ENCODE measurements at regions not wholly inside any gene's neighbourhood (a gene's known extent, or its start where the extent isn't known, plus 50 kb on each side); places are given as distances from the start of the nearest gene placed in this dataset.

DNA sequence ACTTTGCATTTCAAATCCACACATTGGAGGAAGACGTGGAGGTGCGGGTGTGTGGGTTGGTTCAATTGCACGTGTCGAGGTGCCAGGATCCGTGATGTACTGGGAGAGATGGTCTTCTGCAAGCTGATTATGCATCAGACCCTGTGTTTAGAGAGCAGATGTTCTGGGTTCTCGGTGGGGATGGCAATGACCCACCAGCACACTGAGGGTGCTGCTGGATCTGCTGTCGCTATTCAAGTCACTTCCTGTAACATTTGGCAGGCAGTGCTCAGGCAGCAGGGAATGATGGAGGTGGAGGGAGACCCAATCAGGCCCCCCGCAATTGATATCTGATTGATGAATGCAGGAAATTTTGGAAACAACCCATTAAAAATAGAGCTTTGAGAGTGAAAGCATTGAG, 830.1 kb upstream of the POU3F3 start:
- no peak for DNase-seq
- H3K4me1 ChIP-seq, result no peaks in the 10 kb centered on the region
- H3K27ac ChIP-seq, result no peak overlapping the region
- H3K4me3 ChIP-seq, result no peak overlapping the region
- TF ChIP-seq, protein P1, sequence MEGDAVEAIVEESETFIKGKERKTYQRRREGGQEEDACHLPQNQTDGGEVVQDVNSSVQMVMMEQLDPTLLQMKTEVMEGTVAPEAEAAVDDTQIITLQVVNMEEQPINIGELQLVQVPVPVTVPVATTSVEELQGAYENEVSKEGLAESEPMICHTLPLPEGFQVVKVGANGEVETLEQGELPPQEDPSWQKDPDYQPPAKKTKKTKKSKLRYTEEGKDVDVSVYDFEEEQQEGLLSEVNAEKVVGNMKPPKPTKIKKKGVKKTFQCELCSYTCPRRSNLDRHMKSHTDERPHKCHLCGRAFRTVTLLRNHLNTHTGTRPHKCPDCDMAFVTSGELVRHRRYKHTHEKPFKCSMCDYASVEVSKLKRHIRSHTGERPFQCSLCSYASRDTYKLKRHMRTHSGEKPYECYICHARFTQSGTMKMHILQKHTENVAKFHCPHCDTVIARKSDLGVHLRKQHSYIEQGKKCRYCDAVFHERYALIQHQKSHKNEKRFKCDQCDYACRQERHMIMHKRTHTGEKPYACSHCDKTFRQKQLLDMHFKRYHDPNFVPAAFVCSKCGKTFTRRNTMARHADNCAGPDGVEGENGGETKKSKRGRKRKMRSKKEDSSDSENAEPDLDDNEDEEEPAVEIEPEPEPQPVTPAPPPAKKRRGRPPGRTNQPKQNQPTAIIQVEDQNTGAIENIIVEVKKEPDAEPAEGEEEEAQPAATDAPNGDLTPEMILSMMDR (IDR thresholded peaks at IDR 0.05), result no peak
- TF ChIP-seq POLR2A (IDR thresholded peaks at IDR 0.05), result no peak
- H3K36me3 ChIP-seq, result no peaks in the 10 kb centered on the region
- H3K27me3 ChIP-seq, result no peaks in the 10 kb centered on the region
- no peaks in the 10 kb centered on the region for H3K9me3 ChIP-seq

GRCh38 chr2:104025295-104025694, 828.6 kb upstream of the POU3F3 start:
- TF ChIP-seq, protein P1 (IDR thresholded peaks at IDR 0.05), result no peak
- no peak for TF ChIP-seq POLR2A (IDR thresholded peaks at IDR 0.05)

DNA sequence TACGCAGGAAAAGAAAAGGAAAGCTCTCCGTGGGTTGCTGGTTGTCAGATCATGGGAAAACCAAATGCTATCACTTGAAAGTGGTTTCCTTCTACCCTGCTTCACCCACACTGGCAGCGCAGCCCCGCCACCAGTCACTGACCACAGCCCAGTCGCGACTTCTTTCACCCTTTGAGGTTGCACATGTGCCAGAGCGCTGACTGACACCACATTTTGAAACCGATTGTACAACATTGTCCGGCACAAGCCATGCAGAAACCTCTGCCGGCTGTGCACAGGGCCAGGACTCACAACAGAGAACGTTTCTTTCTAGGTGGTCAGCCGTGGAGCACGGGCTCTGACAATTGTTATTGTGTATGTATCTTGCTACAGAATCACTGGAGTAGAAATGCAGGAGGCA, 827.2 kb upstream of the POU3F3 start:
- Histone ChIP-seq H3K27me3 (no peaks in the 10 kb centered on the region), H3K4me1 (no peaks in the 10 kb centered on the region)
- TF ChIP-seq POLR2A (IDR thresholded peaks at IDR 0.05), result no peak
- TF ChIP-seq, protein P1 (IDR thresholded peaks at IDR 0.05), result no peak

More at GRCh38 chr2:104025295-104025694, 828.6 kb upstream of the POU3F3 start:
- H3K27ac ChIP-seq, result no peak overlapping the region
- H3K27me3 ChIP-seq, result no peaks in the 10 kb centered on the region
- no peak for DNase-seq
- H3K36me3 ChIP-seq, result no peaks in the 10 kb centered on the region
- no peak overlapping the region for H3K4me3 ChIP-seq
- no peaks in the 10 kb centered on the region for H3K9me3 ChIP-seq
- H3K4me1 ChIP-seq, result no peaks in the 10 kb centered on the region

GRCh38 chr2:104027321-104027720, 826.6 kb upstream of the POU3F3 start:
- no peak for TF ChIP-seq POLR2A (IDR thresholded peaks at IDR 0.05)
- TF ChIP-seq, protein P1 (IDR thresholded peaks at IDR 0.05), result no peak
- Histone ChIP-seq H3K4me1 (no peaks in the 10 kb centered on the region), H3K36me3 (no peaks in the 10 kb centered on the region), H3K9me3 (no peaks in the 10 kb centered on the region), H3K4me3 (no peak overlapping the region), H3K27me3 (no peaks in the 10 kb centered on the region), H3K27ac (no peak overlapping the region)
- DNase-seq, result no peak

More for the DNA sequence above, 827.2 kb upstream of the POU3F3 start:
- Histone ChIP-seq H3K9me3 (no peaks in the 10 kb centered on the region), H3K36me3 (no peaks in the 10 kb centered on the region), H3K4me3 (no peak overlapping the region), H3K27ac (no peak overlapping the region)
- no peak for DNase-seq

GRCh38 chr2:104028061-104028460, 825.9 kb upstream of the POU3F3 start:
- Histone ChIP-seq H3K36me3 (no peaks in the 10 kb centered on the region), H3K4me1 (no peaks in the 10 kb centered on the region), H3K27me3 (no peaks in the 10 kb centered on the region), H3K4me3 (no peak overlapping the region), H3K9me3 (no peaks in the 10 kb centered on the region), H3K27ac (no peak overlapping the region)
- TF ChIP-seq, protein P1 (IDR thresholded peaks at IDR 0.05), result no peak
- DNase-seq, result no peak

DNA sequence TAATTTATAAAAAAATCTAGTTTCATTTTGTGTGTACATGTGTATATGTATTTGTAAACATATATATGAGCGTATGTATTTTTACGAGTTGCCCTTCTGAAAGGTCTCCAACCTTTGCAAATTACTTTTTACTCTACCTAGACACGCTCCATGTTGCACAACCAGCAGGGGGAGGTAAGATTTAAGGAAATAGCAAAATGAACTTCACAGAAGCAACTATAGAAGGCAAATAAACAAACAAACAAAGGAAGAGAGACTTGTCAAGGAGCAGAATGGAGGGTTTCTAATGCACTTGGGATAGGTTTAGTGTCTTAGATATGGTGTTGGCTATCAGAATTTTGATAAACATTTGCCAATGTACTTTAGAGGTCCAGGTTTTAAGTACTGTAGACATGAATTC, 820.5 kb upstream of the POU3F3 start:
- no peaks in the 10 kb centered on the region for H3K36me3 ChIP-seq
- H3K27me3 ChIP-seq, result no peaks in the 10 kb centered on the region
- H3K4me1 ChIP-seq, result no peaks in the 10 kb centered on the region
- no peak for TF ChIP-seq POLR2A (IDR thresholded peaks at IDR 0.05)
- TF ChIP-seq, protein P1 (IDR thresholded peaks at IDR 0.05), result peak in 3 of 6 experiments; percentile 17 to 35 (median 18)
- no peaks in the 10 kb centered on the region for H3K9me3 ChIP-seq
- H3K27ac ChIP-seq, result no peak overlapping the region
- DNase-seq, result no peak
- no peak overlapping the region for H3K4me3 ChIP-seq

Measured in Peyer's patch (tissue), 4 donors.